ENCODE measurements at regions not wholly inside any gene's neighbourhood (a gene's known extent, or its start where the extent isn't known, plus 50 kb on each side); places are given as distances from the start of the nearest gene placed in this dataset.

- Histone ChIP-seq H3K4me1 (no peaks in the 10 kb centered on the region), H3K9me3 (no peaks in the 10 kb centered on the region), H3K36me3 (no peaks in the 10 kb centered on the region), H3K4me3 (no peak overlapping the region), H3K27me3 (no peaks in the 10 kb centered on the region), H3K27ac (no peak overlapping the region)
- TF ChIP-seq CTCF (IDR thresholded peaks at IDR 0.05), result no peak
- DNase-seq (no peak), ATAC-seq (no peak)
- intact Hi-C loops (cut with DNase I), result no loop called here
Measured at GRCh38 chr13:42466123-42466522, 107.8 kb upstream of the TNFSF11 start.

GRCh38 chr13:42466609-42467008 lies 107.3 kb upstream of the TNFSF11 start:
- intact Hi-C loops (cut with DNase I), result no loop called here
- Histone ChIP-seq H3K27me3 (no peaks in the 10 kb centered on the region), H3K36me3 (no peaks in the 10 kb centered on the region), H3K27ac (no peak overlapping the region), H3K4me1 (no peaks in the 10 kb centered on the region), H3K9me3 (no peaks in the 10 kb centered on the region), H3K4me3 (no peak overlapping the region)
- DNase-seq (no peak), ATAC-seq (no peak)
- TF ChIP-seq CTCF (IDR thresholded peaks at IDR 0.05), result no peak

- H3K36me3 ChIP-seq, result no peaks in the 10 kb centered on the region
- H3K27ac ChIP-seq, result no peak overlapping the region
- ATAC-seq (no peak), DNase-seq (no peak)
- H3K27me3 ChIP-seq, result no peaks in the 10 kb centered on the region
- intact Hi-C loops (cut with DNase I), result no loop called here
- TF ChIP-seq CTCF (IDR thresholded peaks at IDR 0.05), result no peak
- H3K4me3 ChIP-seq, result no peak overlapping the region
- H3K9me3 ChIP-seq, result no peaks in the 10 kb centered on the region
- no peaks in the 10 kb centered on the region for H3K4me1 ChIP-seq
Measured at GRCh38 chr13:42474954-42475353, 99.0 kb upstream of the TNFSF11 start.

GRCh38 chr13:42477596-42478190 lies 96.3 kb upstream of the TNFSF11 start:
- intact Hi-C loops (cut with DNase I), result no loop called here

GRCh38 chr13:42478531-42479156 lies 95.3 kb upstream of the TNFSF11 start:
- H3K4me3 ChIP-seq, result no peak overlapping the region
- no peaks in the 10 kb centered on the region for H3K9me3 ChIP-seq
- no peak overlapping the region for H3K27ac ChIP-seq
- H3K27me3 ChIP-seq, result no peaks in the 10 kb centered on the region
- intact Hi-C loops (cut with DNase I), result no loop called here
- no peaks in the 10 kb centered on the region for H3K36me3 ChIP-seq
- ATAC-seq (no peak), DNase-seq (no peak)
- TF ChIP-seq CTCF (IDR thresholded peaks at IDR 0.05), result no peak
- no peaks in the 10 kb centered on the region for H3K4me1 ChIP-seq

More at GRCh38 chr13:42477596-42478190, 96.3 kb upstream of the TNFSF11 start:
- no peak for TF ChIP-seq CTCF (IDR thresholded peaks at IDR 0.05)
- peak; percentile 16 for ATAC-seq
- H3K27ac ChIP-seq, result no peak overlapping the region
- DNase-seq, result no peak
- no peaks in the 10 kb centered on the region for H3K27me3 ChIP-seq
- H3K4me3 ChIP-seq, result no peak overlapping the region
- H3K4me1 ChIP-seq, result no peaks in the 10 kb centered on the region
- no peaks in the 10 kb centered on the region for H3K9me3 ChIP-seq
- no peaks in the 10 kb centered on the region for H3K36me3 ChIP-seq

Data from upper lobe of right lung (tissue), 1 donor.